ENCODE measurements at regions not wholly inside any gene's neighbourhood (a gene's known extent, or its start where the extent isn't known, plus 50 kb on each side); places are given as distances from the start of the nearest gene placed in this dataset.

DNA sequence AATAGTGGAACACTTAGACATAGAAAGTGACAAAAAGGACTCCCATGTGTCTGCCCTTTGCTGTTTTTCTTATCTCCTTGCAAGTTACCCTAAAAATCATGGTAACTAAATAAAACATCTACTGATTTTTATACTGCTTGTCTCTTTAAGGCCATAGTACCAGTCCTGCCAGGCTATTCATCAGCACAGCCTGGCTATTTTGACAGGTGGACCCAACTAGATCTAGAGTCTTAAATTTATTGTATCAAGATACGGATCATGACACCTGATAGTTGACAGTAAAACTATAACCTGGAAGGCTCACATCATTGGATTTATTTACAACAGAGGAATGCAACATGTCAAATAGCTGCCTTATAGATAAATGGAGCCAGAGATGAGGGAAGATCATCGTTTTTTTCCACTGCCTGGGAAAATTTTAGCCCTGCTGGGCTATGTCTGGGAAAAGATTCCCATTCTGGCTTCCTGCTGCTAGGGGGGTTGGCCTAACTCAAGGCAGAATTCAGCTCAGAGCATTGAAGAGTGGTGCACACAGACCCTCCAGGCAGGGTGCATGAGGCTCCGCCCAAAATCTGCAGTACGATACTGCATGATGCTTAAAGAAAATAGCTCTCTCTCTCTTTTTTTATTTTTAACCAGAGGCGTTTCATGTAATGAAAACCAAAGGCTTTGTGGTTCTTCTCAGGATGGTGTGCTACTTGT is 292.0 kb upstream of the FZD8 start:
- intact Hi-C loops (cut with micrococcal nuclease): no loop called here
- H3K79me2 ChIP-seq (ENCODE audit: insufficient read depth, low read length): no peaks in the 10 kb centered on the region
- no peak overlapping the region for H3K27ac ChIP-seq (ENCODE audit: low read depth, low read length)
- no peaks in the 10 kb centered on the region for H3K27me3 ChIP-seq (ENCODE audit: insufficient read depth, low read length)
- no peaks in the 10 kb centered on the region for H3K36me3 ChIP-seq (ENCODE audit: control insufficient read depth in 1 of 2, insufficient read depth in 2 of 2, low read length in 2 of 2)
- H3K4me1 ChIP-seq (ENCODE audit: control insufficient read depth in 1 of 2, insufficient read depth in 2 of 2, low read length in 2 of 2): no peaks in the 10 kb centered on the region
- ChIA-PET RAD21 (ENCODE audit: low non-redundant PET in 1 of 2, low total read pairs in 2 of 2, uncharacterized antibody in 2 of 2, unreplicated experiment in 2 of 2) (no interaction called here), POLR2A (no interaction called here), CTCF (no interaction called here)
- no peaks in the 10 kb centered on the region for H3K9me2 ChIP-seq (ENCODE audit: insufficient read depth)
- H4K20me1 ChIP-seq (ENCODE audit: insufficient read depth): no peaks in the 10 kb centered on the region
- DNase-seq (ENCODE audit: low read depth, low spot score) (no peak), ATAC-seq (no peak)
- H3K9ac ChIP-seq (ENCODE audit: low read length): no peak overlapping the region
- no peak overlapping the region for H3K4me2 ChIP-seq (ENCODE audit: low read length)
- TF ChIP-seq CBX3 (IDR thresholded peaks at IDR 0.05; ENCODE audit: low read depth) (no peak), FOSL1 (IDR thresholded peaks at IDR 0.05; ENCODE audit: low read depth) (no peak), EZH2 (IDR thresholded peaks at IDR 0.05) (no peak)
- TF ChIP-seq, protein P1, sequence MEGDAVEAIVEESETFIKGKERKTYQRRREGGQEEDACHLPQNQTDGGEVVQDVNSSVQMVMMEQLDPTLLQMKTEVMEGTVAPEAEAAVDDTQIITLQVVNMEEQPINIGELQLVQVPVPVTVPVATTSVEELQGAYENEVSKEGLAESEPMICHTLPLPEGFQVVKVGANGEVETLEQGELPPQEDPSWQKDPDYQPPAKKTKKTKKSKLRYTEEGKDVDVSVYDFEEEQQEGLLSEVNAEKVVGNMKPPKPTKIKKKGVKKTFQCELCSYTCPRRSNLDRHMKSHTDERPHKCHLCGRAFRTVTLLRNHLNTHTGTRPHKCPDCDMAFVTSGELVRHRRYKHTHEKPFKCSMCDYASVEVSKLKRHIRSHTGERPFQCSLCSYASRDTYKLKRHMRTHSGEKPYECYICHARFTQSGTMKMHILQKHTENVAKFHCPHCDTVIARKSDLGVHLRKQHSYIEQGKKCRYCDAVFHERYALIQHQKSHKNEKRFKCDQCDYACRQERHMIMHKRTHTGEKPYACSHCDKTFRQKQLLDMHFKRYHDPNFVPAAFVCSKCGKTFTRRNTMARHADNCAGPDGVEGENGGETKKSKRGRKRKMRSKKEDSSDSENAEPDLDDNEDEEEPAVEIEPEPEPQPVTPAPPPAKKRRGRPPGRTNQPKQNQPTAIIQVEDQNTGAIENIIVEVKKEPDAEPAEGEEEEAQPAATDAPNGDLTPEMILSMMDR (IDR thresholded peaks at IDR 0.05 in 2 of 3, conservative IDR thresholded peaks at IDR 0.05 in 1 of 3; ENCODE audit: borderline replicate concordance in 1 of 3, insufficient read depth in 1 of 3, low read depth in 2 of 3, low read length in 2 of 3): no peak
- H2AFZ ChIP-seq (ENCODE audit: low read depth, low read length, poor library complexity, severe bottlenecking): no peak overlapping the region
- no TSS peak for BruUV-seq (replicated peaks)
- no peaks in the 10 kb centered on the region; a peak in 1 of 4 replicates for H3K9me3 ChIP-seq (ENCODE audit: control insufficient read depth in 1 of 2, insufficient read depth in 1 of 2, low read depth in 1 of 2, low read length in 2 of 2)
- H3K4me3 ChIP-seq (replicated peaks in 1 of 2; ENCODE audit: low read depth in 1 of 2, low read length in 2 of 2): no peak overlapping the region

DNA sequence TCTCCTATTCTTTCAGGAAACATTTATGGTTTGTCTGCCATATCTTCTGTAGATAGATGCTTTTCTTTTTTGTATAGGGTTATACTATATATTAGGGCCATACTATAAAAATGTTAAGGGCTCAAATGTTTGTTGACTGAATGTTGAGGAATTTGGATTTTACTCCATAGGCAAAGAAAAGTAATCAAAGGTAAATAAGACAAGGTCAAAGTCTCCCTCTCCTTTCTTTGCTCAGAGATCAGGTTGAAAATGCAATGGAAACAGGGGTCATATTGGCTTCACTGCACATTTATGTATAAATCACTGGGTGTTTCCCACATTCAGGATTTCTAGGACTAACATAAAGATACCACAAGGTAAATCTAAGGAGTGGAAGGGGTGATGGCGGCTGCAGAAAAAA is 291.4 kb upstream of the FZD8 start:
- no peaks in the 10 kb centered on the region for H3K4me1 ChIP-seq (ENCODE audit: control insufficient read depth in 1 of 2, insufficient read depth in 2 of 2, low read length in 2 of 2)
- POLR2A ChIA-PET: no interaction called here
- no peak overlapping the region for H3K27ac ChIP-seq (ENCODE audit: low read depth, low read length)
- H3K4me2 ChIP-seq (ENCODE audit: low read length): no peak overlapping the region
- no peaks in the 10 kb centered on the region for H4K20me1 ChIP-seq (ENCODE audit: insufficient read depth)
- RAD21 ChIA-PET (ENCODE audit: low non-redundant PET in 1 of 2, low total read pairs in 2 of 2, uncharacterized antibody in 2 of 2, unreplicated experiment in 2 of 2): no interaction called here
- CTCF ChIA-PET: no interaction called here
- H3K27me3 ChIP-seq (ENCODE audit: insufficient read depth, low read length): no peaks in the 10 kb centered on the region
- intact Hi-C loops (cut with micrococcal nuclease): no loop called here
- BruUV-seq (replicated peaks): no TSS peak
- H3K9ac ChIP-seq (ENCODE audit: low read length): no peak overlapping the region
- no peaks in the 10 kb centered on the region for H3K9me2 ChIP-seq (ENCODE audit: insufficient read depth)
- no peaks in the 10 kb centered on the region for H3K36me3 ChIP-seq (ENCODE audit: control insufficient read depth in 1 of 2, insufficient read depth in 2 of 2, low read length in 2 of 2)
- ATAC-seq: no peak
- no peak overlapping the region for H3K4me3 ChIP-seq (replicated peaks in 1 of 2; ENCODE audit: low read depth in 1 of 2, low read length in 2 of 2)
- DNase-seq (ENCODE audit: low read depth, low spot score): no peak
- no peak overlapping the region for H2AFZ ChIP-seq (ENCODE audit: low read depth, low read length, poor library complexity, severe bottlenecking)
- H3K9me3 ChIP-seq (ENCODE audit: control insufficient read depth in 1 of 2, insufficient read depth in 1 of 2, low read depth in 1 of 2, low read length in 2 of 2): no peaks in the 10 kb centered on the region; a peak in 1 of 4 replicates
- no peaks in the 10 kb centered on the region for H3K79me2 ChIP-seq (ENCODE audit: insufficient read depth, low read length)
- TF ChIP-seq, protein P1 (IDR thresholded peaks at IDR 0.05 in 2 of 3, conservative IDR thresholded peaks at IDR 0.05 in 1 of 3; ENCODE audit: borderline replicate concordance in 1 of 3, insufficient read depth in 1 of 3, low read depth in 2 of 3, low read length in 2 of 3): no peak
- TF ChIP-seq, protein P2, sequence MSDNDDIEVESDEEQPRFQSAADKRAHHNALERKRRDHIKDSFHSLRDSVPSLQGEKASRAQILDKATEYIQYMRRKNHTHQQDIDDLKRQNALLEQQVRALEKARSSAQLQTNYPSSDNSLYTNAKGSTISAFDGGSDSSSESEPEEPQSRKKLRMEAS (IDR thresholded peaks at IDR 0.05): no peak
- TF ChIP-seq SRF (IDR thresholded peaks at IDR 0.05; ENCODE audit: low read depth): no peak
- TF ChIP-seq FOSL1 (IDR thresholded peaks at IDR 0.05; ENCODE audit: low read depth): no peak
- no peak for TF ChIP-seq ZFX (IDR thresholded peaks at IDR 0.05)
- TF ChIP-seq, protein P3, sequence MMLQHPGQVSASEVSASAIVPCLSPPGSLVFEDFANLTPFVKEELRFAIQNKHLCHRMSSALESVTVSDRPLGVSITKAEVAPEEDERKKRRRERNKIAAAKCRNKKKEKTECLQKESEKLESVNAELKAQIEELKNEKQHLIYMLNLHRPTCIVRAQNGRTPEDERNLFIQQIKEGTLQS (IDR thresholded peaks at IDR 0.05): no peak
- TF ChIP-seq POLR2AphosphoS5 (IDR thresholded peaks at IDR 0.05; ENCODE audit: low read depth, low read length): no peak
- TF ChIP-seq, protein P4, sequence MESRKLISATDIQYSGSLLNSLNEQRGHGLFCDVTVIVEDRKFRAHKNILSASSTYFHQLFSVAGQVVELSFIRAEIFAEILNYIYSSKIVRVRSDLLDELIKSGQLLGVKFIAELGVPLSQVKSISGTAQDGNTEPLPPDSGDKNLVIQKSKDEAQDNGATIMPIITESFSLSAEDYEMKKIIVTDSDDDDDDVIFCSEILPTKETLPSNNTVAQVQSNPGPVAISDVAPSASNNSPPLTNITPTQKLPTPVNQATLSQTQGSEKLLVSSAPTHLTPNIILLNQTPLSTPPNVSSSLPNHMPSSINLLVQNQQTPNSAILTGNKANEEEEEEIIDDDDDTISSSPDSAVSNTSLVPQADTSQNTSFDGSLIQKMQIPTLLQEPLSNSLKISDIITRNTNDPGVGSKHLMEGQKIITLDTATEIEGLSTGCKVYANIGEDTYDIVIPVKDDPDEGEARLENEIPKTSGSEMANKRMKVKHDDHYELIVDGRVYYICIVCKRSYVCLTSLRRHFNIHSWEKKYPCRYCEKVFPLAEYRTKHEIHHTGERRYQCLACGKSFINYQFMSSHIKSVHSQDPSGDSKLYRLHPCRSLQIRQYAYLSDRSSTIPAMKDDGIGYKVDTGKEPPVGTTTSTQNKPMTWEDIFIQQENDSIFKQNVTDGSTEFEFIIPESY (IDR thresholded peaks at IDR 0.05; ENCODE audit: extremely low read depth, insufficient replicate concordance, low read length): no peak
- no peak for TF ChIP-seq EZH2 (IDR thresholded peaks at IDR 0.05)
- no peak for TF ChIP-seq YY1 (IDR thresholded peaks at IDR 0.05; ENCODE audit: extremely low read depth, insufficient replicate concordance, low read depth, low read length)
- TF ChIP-seq POLR2A (IDR thresholded peaks at IDR 0.05; ENCODE audit: borderline replicate concordance, extremely low read depth, insufficient read depth, insufficient read length): no peak
